ENCODE measurements at regions not wholly inside any gene's neighbourhood (a gene's known extent, or its start where the extent isn't known, plus 50 kb on each side); places are given as distances from the start of the nearest gene placed in this dataset.

DNA sequence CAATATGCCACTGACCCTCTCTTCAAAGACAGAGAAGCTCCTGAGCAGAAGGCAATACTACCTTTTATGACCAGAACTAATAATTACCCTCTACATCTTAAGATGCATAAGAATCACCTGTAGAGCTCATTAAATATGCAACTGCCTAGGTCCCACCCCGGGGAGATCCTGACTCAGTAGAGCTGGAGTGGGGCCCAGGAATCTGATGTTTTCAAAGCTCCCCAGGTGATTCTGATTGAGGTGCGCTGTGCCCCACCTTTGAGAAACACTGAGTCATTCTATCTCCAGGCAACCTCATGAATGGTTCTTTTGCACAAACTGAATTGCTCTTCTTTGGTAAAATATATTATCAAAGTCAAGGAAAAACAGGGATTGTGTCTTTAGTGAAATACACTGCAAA is 149.3 kb upstream of the BMP4 start:
- H3K4me3 ChIP-seq (ENCODE audit: low read length) = no peak overlapping the region
- no peaks in the 10 kb centered on the region for H4K20me1 ChIP-seq (ENCODE audit: insufficient read depth)
- no peaks in the 10 kb centered on the region for H3F3A ChIP-seq (ENCODE audit: insufficient read depth, low read length, poor library complexity, severe bottlenecking)
- no peak overlapping the region for H3K4me2 ChIP-seq (ENCODE audit: low read length)
- no peaks in the 10 kb centered on the region for H3K36me3 ChIP-seq (ENCODE audit: insufficient read depth, low read length)
- no peaks in the 10 kb centered on the region for H3K9me2 ChIP-seq (ENCODE audit: insufficient read depth, low read length)
- no peak for TF ChIP-seq CTCF (IDR thresholded peaks at IDR 0.05; ENCODE audit: poor library complexity, severe bottlenecking)
- TF ChIP-seq MXI1 (conservative IDR thresholded peaks at IDR 0.05; ENCODE audit: poor library complexity, severe bottlenecking) = no peak
- TF ChIP-seq RAD21 (conservative IDR thresholded peaks at IDR 0.05) = no peak
- TF ChIP-seq TAF1 (IDR thresholded peaks at IDR 0.05; ENCODE audit: low read depth) = no peak
- no peak for TF ChIP-seq POLR2AphosphoS5 (IDR thresholded peaks at IDR 0.05)
- no peak for TF ChIP-seq SMC3 (conservative IDR thresholded peaks at IDR 0.05; ENCODE audit: poor library complexity)
- no peak for TF ChIP-seq EP300 (conservative IDR thresholded peaks at IDR 0.05; ENCODE audit: poor library complexity, severe bottlenecking)
- no peak for TF ChIP-seq EZH2 (IDR thresholded peaks at IDR 0.05; ENCODE audit: borderline replicate concordance, insufficient read depth, low read length, poor library complexity, severe bottlenecking)
- TF ChIP-seq, protein P1, sequence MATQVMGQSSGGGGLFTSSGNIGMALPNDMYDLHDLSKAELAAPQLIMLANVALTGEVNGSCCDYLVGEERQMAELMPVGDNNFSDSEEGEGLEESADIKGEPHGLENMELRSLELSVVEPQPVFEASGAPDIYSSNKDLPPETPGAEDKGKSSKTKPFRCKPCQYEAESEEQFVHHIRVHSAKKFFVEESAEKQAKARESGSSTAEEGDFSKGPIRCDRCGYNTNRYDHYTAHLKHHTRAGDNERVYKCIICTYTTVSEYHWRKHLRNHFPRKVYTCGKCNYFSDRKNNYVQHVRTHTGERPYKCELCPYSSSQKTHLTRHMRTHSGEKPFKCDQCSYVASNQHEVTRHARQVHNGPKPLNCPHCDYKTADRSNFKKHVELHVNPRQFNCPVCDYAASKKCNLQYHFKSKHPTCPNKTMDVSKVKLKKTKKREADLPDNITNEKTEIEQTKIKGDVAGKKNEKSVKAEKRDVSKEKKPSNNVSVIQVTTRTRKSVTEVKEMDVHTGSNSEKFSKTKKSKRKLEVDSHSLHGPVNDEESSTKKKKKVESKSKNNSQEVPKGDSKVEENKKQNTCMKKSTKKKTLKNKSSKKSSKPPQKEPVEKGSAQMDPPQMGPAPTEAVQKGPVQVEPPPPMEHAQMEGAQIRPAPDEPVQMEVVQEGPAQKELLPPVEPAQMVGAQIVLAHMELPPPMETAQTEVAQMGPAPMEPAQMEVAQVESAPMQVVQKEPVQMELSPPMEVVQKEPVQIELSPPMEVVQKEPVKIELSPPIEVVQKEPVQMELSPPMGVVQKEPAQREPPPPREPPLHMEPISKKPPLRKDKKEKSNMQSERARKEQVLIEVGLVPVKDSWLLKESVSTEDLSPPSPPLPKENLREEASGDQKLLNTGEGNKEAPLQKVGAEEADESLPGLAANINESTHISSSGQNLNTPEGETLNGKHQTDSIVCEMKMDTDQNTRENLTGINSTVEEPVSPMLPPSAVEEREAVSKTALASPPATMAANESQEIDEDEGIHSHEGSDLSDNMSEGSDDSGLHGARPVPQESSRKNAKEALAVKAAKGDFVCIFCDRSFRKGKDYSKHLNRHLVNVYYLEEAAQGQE (IDR thresholded peaks at IDR 0.05; ENCODE audit: borderline replicate concordance) = no peak
- H2AFZ ChIP-seq (ENCODE audit: low read depth, low read length) = no peak overlapping the region
- no peaks in the 10 kb centered on the region for H3K9me3 ChIP-seq (ENCODE audit: low read length)
- no peaks in the 10 kb centered on the region for H3K79me2 ChIP-seq (replicated peaks; ENCODE audit: insufficient read depth, low read length)
- no peaks in the 10 kb centered on the region for H3K27me3 ChIP-seq (ENCODE audit: insufficient read depth, low read depth, low read length)
- no peak overlapping the region for H3K9ac ChIP-seq (ENCODE audit: low read length)
- no peak overlapping the region for H3K27ac ChIP-seq (ENCODE audit: low read length)

DNA sequence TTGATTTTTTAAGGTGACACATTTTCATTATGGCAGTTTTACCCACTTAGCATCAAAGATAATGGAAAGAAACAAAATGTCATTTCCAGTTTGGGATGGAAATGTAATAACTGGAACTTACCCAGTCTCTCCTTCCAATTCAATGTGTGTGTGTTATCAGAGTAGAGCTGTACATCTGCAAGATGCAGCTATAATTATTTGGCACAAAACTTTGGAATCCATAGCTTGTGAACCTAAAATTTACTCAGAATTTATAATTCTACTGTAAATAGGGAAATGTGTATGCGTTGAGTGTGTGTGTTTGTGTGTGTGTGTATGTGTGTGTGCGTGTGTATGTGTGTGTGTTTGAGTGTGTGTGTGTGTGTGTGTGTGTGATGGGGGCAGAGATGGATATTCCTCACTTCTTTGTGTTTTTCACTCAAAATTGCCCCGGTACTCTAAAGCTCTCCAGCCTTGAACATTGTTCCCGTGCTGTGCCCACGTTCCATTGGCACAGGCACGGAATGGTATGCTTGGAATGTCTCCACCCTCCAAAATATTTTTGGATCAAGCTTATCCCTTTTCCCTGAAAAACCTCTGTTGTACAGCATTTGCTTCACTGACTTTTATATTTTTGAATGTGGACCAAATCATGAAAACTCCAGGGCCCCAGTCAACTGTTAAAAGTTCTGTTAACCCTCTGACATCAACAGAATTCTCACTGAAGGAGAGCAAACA is 150.2 kb upstream of the BMP4 start:
- no peak overlapping the region for H2AFZ ChIP-seq (ENCODE audit: low read depth, low read length)
- H3K27me3 ChIP-seq (ENCODE audit: insufficient read depth, low read depth, low read length) = no peaks in the 10 kb centered on the region
- no peaks in the 10 kb centered on the region for H3K9me2 ChIP-seq (ENCODE audit: insufficient read depth, low read length)
- H3K27ac ChIP-seq (ENCODE audit: low read length) = no peak overlapping the region
- H3K4me3 ChIP-seq (ENCODE audit: low read length) = no peak overlapping the region
- H3K9ac ChIP-seq (ENCODE audit: low read length) = no peak overlapping the region
- H3K4me2 ChIP-seq (ENCODE audit: low read length) = no peak overlapping the region
- no peaks in the 10 kb centered on the region for H3K36me3 ChIP-seq (ENCODE audit: insufficient read depth, low read length)
- no peaks in the 10 kb centered on the region for H3K79me2 ChIP-seq (replicated peaks; ENCODE audit: insufficient read depth, low read length)
- no peaks in the 10 kb centered on the region for H4K20me1 ChIP-seq (ENCODE audit: insufficient read depth)
- TF ChIP-seq MXI1 (conservative IDR thresholded peaks at IDR 0.05; ENCODE audit: poor library complexity, severe bottlenecking) = no peak
- TF ChIP-seq EZH2 (IDR thresholded peaks at IDR 0.05; ENCODE audit: borderline replicate concordance, insufficient read depth, low read length, poor library complexity, severe bottlenecking) = no peak
- TF ChIP-seq RAD21 (conservative IDR thresholded peaks at IDR 0.05) = no peak
- TF ChIP-seq, protein P1 (IDR thresholded peaks at IDR 0.05; ENCODE audit: borderline replicate concordance) = no peak
- TF ChIP-seq CTCF (IDR thresholded peaks at IDR 0.05; ENCODE audit: poor library complexity, severe bottlenecking) = no peak
- no peak for TF ChIP-seq TAF1 (IDR thresholded peaks at IDR 0.05; ENCODE audit: low read depth)
- TF ChIP-seq POLR2AphosphoS5 (IDR thresholded peaks at IDR 0.05) = no peak
- no peak for TF ChIP-seq SMC3 (conservative IDR thresholded peaks at IDR 0.05; ENCODE audit: poor library complexity)
- no peak for TF ChIP-seq EP300 (conservative IDR thresholded peaks at IDR 0.05; ENCODE audit: poor library complexity, severe bottlenecking)
- no peaks in the 10 kb centered on the region for H3K9me3 ChIP-seq (ENCODE audit: low read length)
- H3F3A ChIP-seq (ENCODE audit: insufficient read depth, low read length, poor library complexity, severe bottlenecking) = no peaks in the 10 kb centered on the region

Data from neural cell (in vitro differentiated cells).